CD4-positive, alpha-beta T cell treated with Interferon alpha-2 for 1 hour (primary cell): ENCODE measurements at regions not wholly inside any gene's neighbourhood (a gene's known extent, or its start where the extent isn't known, plus 50 kb on each side); places are given as distances from the start of the nearest gene placed in this dataset.
"Not testable (repeated sequence)": the region's sequence is repeated elsewhere in the genome, so short reads cannot be mapped to it uniquely, and the experiment has no call there.

Experiments used
- DNase-seq, 2 donors: peaks; one replicate each; pipeline ENCODE4 v3.0.0-alpha.2; 2020 to 2022

GRCh38 chr6:86456821-86457220, 480.5 kb upstream of the HTR1E start:
- DNase-seq: no peak

- no peak for DNase-seq
These were observed 484.1 kb upstream of the HTR1E start for GRCh38 chr6:86453232-86453631.

DNA sequence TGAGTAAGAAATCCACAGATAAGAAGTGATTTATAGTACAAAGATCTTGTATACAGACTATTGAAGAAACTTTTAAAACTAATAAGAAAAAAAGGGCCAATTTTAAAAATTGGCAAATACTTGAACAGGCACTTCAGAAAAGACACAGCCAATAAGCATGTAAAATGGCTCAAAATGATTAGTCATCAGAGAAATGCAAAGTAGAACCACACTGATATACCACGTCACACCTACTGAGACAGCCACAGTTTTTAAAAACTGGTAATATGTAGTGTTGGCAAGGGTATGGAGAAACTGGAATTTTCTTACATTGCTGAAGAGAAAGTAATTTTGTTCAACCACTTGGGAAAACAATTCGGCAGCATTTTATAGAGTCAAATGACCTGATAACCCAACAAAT, 488.9 kb upstream of the HTR1E start:
- no peak for DNase-seq

- no peak for DNase-seq
These were observed 496.7 kb upstream of the HTR1E start for GRCh38 chr6:86440608-86441007.

- no peak for DNase-seq
These were observed 513.8 kb upstream of the HTR1E start for GRCh38 chr6:86423571-86423970.

GRCh38 chr6:86412057-86412456, 525.3 kb upstream of the HTR1E start:
- no peak for DNase-seq

DNA sequence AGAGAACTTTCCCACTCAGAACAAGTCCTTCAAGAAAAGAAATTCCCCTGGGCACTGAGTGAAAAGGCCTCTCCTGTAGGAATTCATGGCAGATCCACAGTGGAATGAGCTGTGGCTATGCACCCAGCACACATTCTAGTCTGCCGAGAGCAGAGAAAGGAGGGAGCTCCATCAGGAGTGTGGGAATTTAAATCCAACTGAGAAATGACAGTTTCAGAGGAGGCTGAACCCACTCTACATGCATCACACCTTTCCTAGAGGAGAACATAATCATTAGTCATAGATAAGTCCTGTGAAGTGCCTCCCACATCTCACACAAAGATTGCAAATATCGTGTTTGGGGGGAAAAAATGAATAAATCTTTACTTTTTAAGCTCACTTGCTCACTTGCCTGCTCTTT, 530.2 kb upstream of the HTR1E start:
- no peak for DNase-seq

- DNase-seq: not testable (repeated sequence)
These were observed 544.5 kb upstream of the HTR1E start for GRCh38 chr6:86392850-86393249.

DNA sequence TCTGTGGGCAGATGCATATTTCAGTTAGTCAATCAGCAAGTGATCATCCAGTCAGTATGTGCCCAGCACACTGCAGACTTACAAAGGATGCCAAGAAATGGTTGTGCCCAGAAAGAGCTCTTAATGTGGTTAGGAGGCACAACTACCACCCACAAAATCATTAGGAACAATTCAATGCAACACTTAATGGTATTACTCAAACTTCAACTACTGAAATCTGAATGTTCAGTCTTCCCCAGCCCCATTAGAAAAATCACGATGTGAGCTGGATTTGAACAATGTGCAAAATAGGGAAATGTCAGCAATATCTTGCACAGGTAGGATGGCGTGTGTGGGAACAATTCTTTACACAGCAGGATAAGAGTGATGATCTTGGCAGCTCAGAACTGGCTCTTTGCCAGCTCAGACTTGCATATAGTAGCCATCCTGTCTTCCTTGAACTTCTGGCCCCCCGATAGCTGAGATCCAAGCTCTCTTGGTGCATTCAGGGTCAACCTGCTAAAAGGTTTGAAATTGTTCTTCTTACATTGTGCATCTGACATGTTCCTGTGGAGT, 556.7 kb upstream of the HTR1E start:
- DNase-seq: no peak

DNA sequence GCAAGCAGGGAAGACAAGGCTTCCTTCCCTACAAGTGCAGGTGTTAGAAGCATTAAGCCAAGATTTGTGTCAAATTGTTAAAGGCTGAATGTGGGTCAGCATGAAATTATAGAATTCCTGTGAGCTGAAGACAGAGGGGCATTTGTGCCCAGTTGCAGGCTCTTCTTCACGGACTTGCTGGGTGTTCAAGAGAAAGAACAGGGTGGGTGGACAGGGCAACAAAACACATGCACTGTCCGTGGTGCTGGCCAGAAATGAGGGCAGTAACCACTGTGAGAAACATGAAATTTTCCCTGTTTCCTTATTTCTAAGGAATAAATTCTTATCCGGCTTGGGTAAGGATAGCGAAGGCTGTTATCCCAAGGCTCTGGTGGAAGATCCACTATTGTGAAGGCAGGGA, 579.5 kb upstream of the HTR1E start:
- no peak for DNase-seq

GRCh38 chr6:86355271-86355670, 582.1 kb upstream of the HTR1E start:
- no peak for DNase-seq

GRCh38 chr6:86331919-86332318, 605.4 kb upstream of the HTR1E start:
- no peak for DNase-seq

DNA sequence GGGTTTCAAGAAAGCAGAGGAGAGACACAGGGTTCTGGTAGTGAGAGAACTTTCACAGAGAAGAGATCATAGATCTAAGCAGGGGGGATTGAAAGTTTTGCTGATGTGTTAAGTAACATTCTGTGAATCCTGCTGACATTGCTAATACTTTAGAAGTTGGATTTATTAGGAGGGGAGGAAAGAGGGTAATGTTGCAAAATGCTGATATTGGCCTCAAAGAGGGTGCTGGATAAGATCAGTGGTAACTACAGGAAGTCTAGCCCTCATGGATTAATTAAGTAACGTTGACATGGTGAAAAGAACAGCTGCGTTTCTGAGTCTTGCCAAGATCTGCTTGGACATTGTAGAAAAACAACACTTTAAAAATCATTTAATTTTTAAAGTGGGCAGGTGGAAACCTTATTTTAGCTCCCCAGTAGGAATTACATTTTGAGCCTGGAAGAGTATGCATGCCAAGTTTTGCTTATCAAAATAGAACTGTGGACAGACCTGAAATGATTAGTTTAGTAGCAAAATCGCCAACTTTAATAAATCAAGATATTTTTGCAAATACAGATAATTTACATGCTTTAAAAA, 606.0 kb upstream of the HTR1E start:
- no peak for DNase-seq

- DNase-seq: no peak
These were observed 631.1 kb upstream of the HTR1E start for GRCh38 chr6:86306210-86306609.

- no peak for DNase-seq
These were observed 643.2 kb upstream of the SYNCRIP start for GRCh38 chr6:86285876-86286275.

DNA sequence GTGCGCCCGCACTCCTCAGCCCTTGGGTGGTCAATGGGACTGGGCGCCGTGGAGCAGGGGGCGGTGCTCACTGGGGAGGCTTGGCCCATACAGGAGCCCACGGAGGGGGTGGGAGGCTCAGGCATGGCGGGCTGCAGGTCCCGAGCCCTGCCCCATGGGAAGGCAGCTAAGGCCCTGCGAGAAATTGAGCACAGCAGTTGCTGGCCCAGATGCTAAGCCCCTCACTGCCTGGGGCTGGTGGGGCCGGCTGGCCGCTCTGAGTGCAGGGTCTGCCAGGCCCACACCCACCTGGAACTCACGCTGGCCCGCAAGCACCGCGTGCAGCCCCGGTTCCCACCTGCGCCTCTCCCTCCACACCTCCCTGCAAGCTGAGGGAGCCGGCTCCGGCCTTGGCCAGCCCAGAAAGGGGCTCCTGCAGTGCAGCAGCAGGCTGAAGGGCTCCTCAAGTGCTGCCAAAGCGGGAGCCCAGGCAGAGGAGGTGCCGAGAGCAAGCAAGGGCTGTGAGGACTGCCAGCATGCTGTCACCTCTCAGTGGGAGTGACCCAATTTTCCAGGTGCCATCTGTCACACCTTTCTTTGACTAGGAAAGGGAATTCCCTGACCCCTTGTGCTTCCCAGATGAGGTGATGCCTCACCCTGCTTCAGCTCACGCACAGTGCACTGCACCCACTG, 642.3 kb upstream of the SYNCRIP start:
- DNase-seq: not testable (repeated sequence)

DNA sequence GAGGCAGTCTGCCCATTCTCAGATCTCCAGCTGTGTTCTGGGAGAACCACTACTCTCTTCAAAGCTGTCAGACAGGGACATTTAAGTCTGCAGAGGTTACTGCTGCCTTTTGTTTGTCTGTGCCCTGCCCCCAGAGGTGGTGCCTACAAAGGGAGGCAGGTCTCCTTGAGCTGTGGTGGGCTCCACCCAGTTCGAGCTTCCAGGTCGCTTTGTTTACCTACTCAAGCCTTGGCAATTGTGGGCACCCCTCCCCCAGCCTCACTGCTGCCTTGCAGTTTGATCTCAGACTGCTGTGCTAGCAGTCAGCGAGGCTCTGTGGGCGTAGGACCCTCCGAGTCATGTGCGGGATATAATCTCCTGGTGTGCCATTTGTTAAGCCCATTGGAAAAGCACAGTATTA, 640.9 kb upstream of the SYNCRIP start:
- not testable (repeated sequence) for DNase-seq

DNA sequence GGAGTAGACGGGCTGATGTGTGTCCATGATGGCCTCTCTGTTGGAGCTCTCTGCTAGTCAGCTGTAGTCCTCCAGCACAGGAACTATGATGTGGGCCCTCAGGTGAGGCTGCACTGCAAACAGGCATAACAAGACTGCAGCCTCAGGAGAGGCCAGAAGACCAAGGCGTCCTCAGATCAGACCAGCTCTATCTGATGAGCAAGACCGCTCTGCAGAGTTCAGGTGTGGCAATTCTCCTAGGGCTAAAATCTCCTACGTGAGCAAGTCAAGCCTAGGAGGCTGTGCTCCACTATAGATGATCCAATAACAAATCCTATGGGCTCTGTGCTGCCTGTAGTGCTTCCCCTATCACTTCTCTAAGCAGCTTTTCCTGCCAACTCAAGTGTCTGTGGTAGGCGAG, 633.4 kb upstream of the SYNCRIP start:
- no peak for DNase-seq

GRCh38 chr6:86273936-86274335, 631.2 kb upstream of the SYNCRIP start:
- no peak for DNase-seq

- no peak for DNase-seq
These were observed 614.0 kb upstream of the SYNCRIP start for GRCh38 chr6:86256615-86257187.

GRCh38 chr6:86255973-86256372, 613.3 kb upstream of the SYNCRIP start:
- no peak for DNase-seq

- DNase-seq: no peak
These were observed 608.4 kb upstream of the SYNCRIP start for GRCh38 chr6:86251106-86251505.

DNA sequence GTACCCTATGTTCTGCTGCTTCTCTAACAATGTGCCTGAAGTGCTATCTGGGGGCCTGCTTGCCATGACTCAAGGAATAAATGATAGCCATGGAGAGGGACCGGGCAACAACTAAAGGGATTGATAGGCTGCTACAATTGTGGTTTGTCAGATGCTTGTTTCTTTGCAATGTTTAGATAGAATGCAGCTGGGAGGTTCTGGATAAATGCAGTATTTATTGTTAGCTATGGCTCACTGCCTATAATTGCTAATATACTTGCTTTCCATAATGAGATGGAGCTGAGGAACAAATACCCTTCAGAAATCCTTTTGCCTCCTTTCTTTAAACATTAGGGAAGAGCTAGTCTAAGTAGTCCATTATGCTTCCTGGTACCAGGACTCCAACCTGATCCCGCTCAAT, 575.2 kb upstream of the SYNCRIP start:
- no peak for DNase-seq

DNA sequence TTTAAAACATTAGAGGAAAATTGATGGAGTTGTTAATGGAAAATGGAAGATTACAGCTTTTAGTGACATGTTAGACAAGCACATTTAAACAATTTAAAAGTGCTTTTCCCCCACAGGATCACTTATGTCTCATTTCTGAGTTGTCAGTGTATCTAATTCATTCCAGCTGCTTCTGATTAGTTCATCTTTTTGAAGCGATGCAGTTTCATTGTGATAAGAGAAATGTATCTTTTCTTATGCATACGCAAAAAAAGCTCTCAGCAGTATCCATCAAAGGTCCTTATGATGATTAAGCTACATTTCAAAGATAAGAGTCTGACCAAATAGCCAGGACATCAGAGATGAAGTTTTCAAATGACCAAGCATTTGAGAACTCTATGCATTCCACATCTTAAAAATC, 572.6 kb upstream of the SYNCRIP start:
- no peak for DNase-seq
